Osteoblast (primary cell): ENCODE measurements at regions not wholly inside any gene's neighbourhood (a gene's known extent, or its start where the extent isn't known, plus 50 kb on each side); places are given as distances from the start of the nearest gene placed in this dataset.

Source experiments
- DNase-seq: peaks from one replicate; pipeline ENCODE4 v3.0.0; 2011; ENCODE audit warnings: low spot score, mixed read lengths; ENCODE audit not compliant: insufficient read length; ENCODE audit errors: missing footprints
- H2AFZ ChIP-seq: 2 replicates; pipeline ENCODE4 v1.6.0; 2011; ENCODE audit warnings: mild to moderate bottlenecking, low read length
- H3K27ac ChIP-seq: 2 replicates; pipeline ENCODE4 v1.5.1; 2011; ENCODE audit warnings: mild to moderate bottlenecking, low read depth, low read length, moderate library complexity
- H3K27me3 ChIP-seq: 2 replicates; pipeline ENCODE4 v1.6.0; 2012; ENCODE audit warnings: mild to moderate bottlenecking, control low read depth, inconsistent platforms, low read length, moderate library complexity; ENCODE audit not compliant: insufficient read depth
- H3K36me3 ChIP-seq: 2 replicates; pipeline ENCODE4 v1.5.1; 2011; ENCODE audit warnings: mild to moderate bottlenecking, low read length, control low read depth, moderate library complexity; ENCODE audit not compliant: insufficient read depth
- H3K4me1 ChIP-seq: 2 replicates; pipeline ENCODE4 v1.5.1; 2011; ENCODE audit warnings: mild to moderate bottlenecking, low read length, control low read depth, moderate library complexity; ENCODE audit not compliant: insufficient read depth
- H3K4me2 ChIP-seq: 2 replicates; pipeline ENCODE4 v1.6.0; 2011; ENCODE audit warnings: mild to moderate bottlenecking, low read length; ENCODE audit not compliant: insufficient read depth
- H3K4me3 ChIP-seq: fragments of 200-600 bp; sonication (generic); 3 replicates; pipeline ENCODE4 v1.5.1; 2012; ENCODE audit warnings: mild to moderate bottlenecking, low read length, inconsistent platforms; ENCODE audit not compliant: insufficient read depth
- H3K79me2 ChIP-seq: 2 replicates; pipeline ENCODE4 v1.6.0; 2012; ENCODE audit warnings: mild to moderate bottlenecking, low read length, control low read depth, inconsistent platforms; ENCODE audit not compliant: insufficient read depth
- H3K9me3 ChIP-seq: 2 replicates; pipeline ENCODE4 v1.5.1; 2011; ENCODE audit warnings: low read depth, low read length, control low read depth
- H4K20me1 ChIP-seq: 2 replicates; pipeline ENCODE4 v1.6.0; 2012; ENCODE audit warnings: mild to moderate bottlenecking, low read length, control low read depth; ENCODE audit not compliant: insufficient read depth
- CTCF ChIP-seq: IDR thresholded peaks from 2 replicates; pipeline ENCODE4 v1.5.1; 2011; ENCODE audit warnings: mild to moderate bottlenecking, low read depth, low read length, moderate library complexity; ENCODE audit errors: extremely low read depth

GRCh38 chr3:147730284-147730683 is 321.1 kb downstream of the ZIC1 start:
- no peaks in the 10 kb centered on the region for H3K4me1 ChIP-seq
- H3K36me3 ChIP-seq, result no peaks in the 10 kb centered on the region
- H3K9me3 ChIP-seq, result no peaks in the 10 kb centered on the region
- H2AFZ ChIP-seq, result peak overlapping the region; percentile 23
- H3K27me3 ChIP-seq, result no peaks in the 10 kb centered on the region
- no peak overlapping the region for H3K4me3 ChIP-seq
- no peak overlapping the region for H3K4me2 ChIP-seq
- no peak for DNase-seq
- no peak overlapping the region for H3K27ac ChIP-seq
- no peak for TF ChIP-seq CTCF
- no peaks in the 10 kb centered on the region for H3K79me2 ChIP-seq
- H4K20me1 ChIP-seq, result no peaks in the 10 kb centered on the region

GRCh38 chr3:147733217-147733616 is 324.1 kb downstream of the ZIC1 start:
- no peak for DNase-seq
- H2AFZ ChIP-seq, result no peak overlapping the region
- no peaks in the 10 kb centered on the region for H3K79me2 ChIP-seq
- no peaks in the 10 kb centered on the region for H3K4me1 ChIP-seq
- H4K20me1 ChIP-seq, result no peaks in the 10 kb centered on the region
- no peak overlapping the region for H3K27ac ChIP-seq
- TF ChIP-seq CTCF, result no peak
- H3K4me3 ChIP-seq, result no peak overlapping the region
- no peaks in the 10 kb centered on the region for H3K9me3 ChIP-seq
- H3K4me2 ChIP-seq, result no peak overlapping the region
- H3K36me3 ChIP-seq, result no peaks in the 10 kb centered on the region
- no peaks in the 10 kb centered on the region for H3K27me3 ChIP-seq

- H3K27ac ChIP-seq, result no peak overlapping the region
- H3K4me2 ChIP-seq, result no peak overlapping the region
- no peak overlapping the region for H3K4me3 ChIP-seq
- no peaks in the 10 kb centered on the region for H3K27me3 ChIP-seq
- no peak overlapping the region for H2AFZ ChIP-seq
- no peak for TF ChIP-seq CTCF
- H3K4me1 ChIP-seq, result no peaks in the 10 kb centered on the region
- no peaks in the 10 kb centered on the region for H3K79me2 ChIP-seq
- DNase-seq, result no peak
- no peaks in the 10 kb centered on the region for H3K36me3 ChIP-seq
- no peaks in the 10 kb centered on the region for H4K20me1 ChIP-seq
- H3K9me3 ChIP-seq, result no peaks in the 10 kb centered on the region
These were observed 326.5 kb downstream of the ZIC1 start for GRCh38 chr3:147735616-147736015.

- peak; percentile 58 for DNase-seq
These were observed 327.1 kb downstream of the ZIC1 start for GRCh38 chr3:147736226-147736625.

More at GRCh38 chr3:147736226-147736625, 327.1 kb downstream of the ZIC1 start:
- Histone ChIP-seq H4K20me1 (no peaks in the 10 kb centered on the region), H3K27ac (no peak overlapping the region), H3K4me3 (no peak overlapping the region), H3K36me3 (no peaks in the 10 kb centered on the region), H3K27me3 (no peaks in the 10 kb centered on the region), H3K9me3 (no peaks in the 10 kb centered on the region), H3K4me1 (no peaks in the 10 kb centered on the region), H3K4me2 (no peak overlapping the region), H3K79me2 (no peaks in the 10 kb centered on the region), H2AFZ (no peak overlapping the region)
- TF ChIP-seq CTCF, result no peak
